Mesendoderm (in vitro differentiated cells): ENCODE measurements at regions not wholly inside any gene's neighbourhood (a gene's known extent, or its start where the extent isn't known, plus 50 kb on each side); places are given as distances from the start of the nearest gene placed in this dataset.

Source experiments
- DNase-seq: peaks from one replicate; pipeline ENCODE4 v3.0.0; 2013
- H2AK5ac ChIP-seq: 2 replicates; pipeline ENCODE4 v1.6.1; 2013; ENCODE audit warnings: low read length, inconsistent platforms
- H2BK120ac ChIP-seq: 2 replicates; pipeline ENCODE4 v1.6.1; 2013; ENCODE audit warnings: low read depth, mild to moderate bottlenecking, low read length, moderate library complexity, mixed read lengths
- H2BK15ac ChIP-seq: replicated peaks from 2 replicates; pipeline ENCODE4 v1.6.1; 2013; ENCODE audit warnings: low read depth, mild to moderate bottlenecking, moderate library complexity
- H2BK5ac ChIP-seq: 2 replicates; pipeline ENCODE4 v1.6.1; 2013; ENCODE audit warnings: low read length, inconsistent platforms
- H3K18ac ChIP-seq: 2 replicates; pipeline ENCODE4 v1.6.1; 2013; ENCODE audit warnings: mild to moderate bottlenecking, low read length, mixed read lengths
- H3K23ac ChIP-seq: one replicate; pipeline ENCODE4 v1.6.1; 2013; ENCODE audit warnings: low read length
- H3K27ac ChIP-seq: 2 replicates; pipeline ENCODE4 v1.5.1; 2013; ENCODE audit warnings: low read depth, mild to moderate bottlenecking, inconsistent platforms, low read length, moderate library complexity
- H3K27me3 ChIP-seq: 2 replicates; pipeline ENCODE4 v1.6.1; 2013; ENCODE audit warnings: low read length, control low read depth, mild to moderate bottlenecking, inconsistent platforms; ENCODE audit not compliant: insufficient read depth, poor library complexity
- H3K36me3 ChIP-seq: 2 replicates; pipeline ENCODE4 v1.6.1; 2013; ENCODE audit warnings: low read length, inconsistent platforms; ENCODE audit not compliant: control insufficient read depth, insufficient read depth
- H3K4ac ChIP-seq: one replicate; pipeline ENCODE4 v1.6.1; 2013; ENCODE audit warnings: low read depth, mild to moderate bottlenecking, low read length, moderate library complexity
- H3K4me1 ChIP-seq: 2 replicates; pipeline ENCODE4 v1.6.1; 2013; ENCODE audit warnings: low read depth, low read length, inconsistent platforms; ENCODE audit not compliant: control insufficient read depth
- H3K4me2 ChIP-seq: 2 replicates; pipeline ENCODE4 v1.6.1; 2013; ENCODE audit warnings: low read length
- H3K4me3 ChIP-seq: 2 replicates; pipeline ENCODE4 v1.5.1; 2013; ENCODE audit warnings: mild to moderate bottlenecking, low read length
- H3K56ac ChIP-seq: one replicate; pipeline ENCODE4 v1.6.1; 2013; ENCODE audit warnings: low read length
- H3K79me1 ChIP-seq: 2 replicates; pipeline ENCODE4 v1.6.1; 2013; ENCODE audit warnings: low read length, inconsistent platforms
- H3K79me2 ChIP-seq: 2 replicates; pipeline ENCODE4 v1.6.1; 2013; ENCODE audit warnings: mild to moderate bottlenecking, low read length; ENCODE audit not compliant: control insufficient read depth, insufficient read depth
- H3K9ac ChIP-seq: 2 replicates; pipeline ENCODE4 v1.6.1; 2013; ENCODE audit warnings: low read length, inconsistent platforms
- H4K5ac ChIP-seq: one replicate; pipeline ENCODE4 v1.6.1; 2013; ENCODE audit warnings: low read length
- H4K8ac ChIP-seq: one replicate; pipeline ENCODE4 v1.6.1; 2013; ENCODE audit warnings: low read depth, mild to moderate bottlenecking, control low read depth, low read length, moderate library complexity
- WGBS: extraction: QIAGEN DNeasy Blood & Tissue Kit; methylation state at CpG from one replicate; pipeline ENCODE4 v1.1.7; 2013; ENCODE audit warnings: low lambda C conversion rate, missing lambda C conversion rate; ENCODE audit not compliant: insufficient coverage; ENCODE audit errors: extremely low coverage; 5-methylcytosine and 5-hydroxymethylcytosine counted together

DNA sequence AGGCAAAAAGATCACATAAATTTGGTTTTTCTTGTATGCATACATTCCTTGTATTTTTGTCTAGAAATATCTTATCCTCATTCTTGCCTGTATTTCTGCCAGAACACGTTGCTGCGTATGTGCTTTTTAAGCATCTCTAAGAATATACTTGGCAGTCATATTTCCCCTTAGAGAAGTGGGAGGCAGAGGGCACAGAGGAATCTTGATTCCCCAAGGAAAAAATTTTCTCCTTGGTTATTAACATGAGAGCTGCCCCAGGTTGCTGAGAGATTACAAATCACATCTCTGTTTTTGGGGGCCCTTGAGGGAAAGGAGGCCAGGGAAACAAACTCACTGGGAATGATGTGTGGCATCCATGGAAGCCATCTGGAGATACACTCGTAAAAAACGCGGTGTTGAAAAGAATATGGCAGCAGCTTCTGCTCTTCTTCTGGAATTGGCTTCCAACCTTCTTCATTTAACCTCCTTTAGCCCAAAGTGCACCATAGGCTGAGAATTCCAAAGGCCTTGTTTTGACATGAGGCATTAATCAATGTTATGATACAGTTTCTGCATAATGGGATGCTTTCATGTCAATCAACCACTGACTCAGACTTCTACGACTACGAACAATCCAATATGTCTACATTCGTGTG is 684.3 kb upstream of the SORCS1 start:
- Histone ChIP-seq H2AK5ac (no peak overlapping the region), H3K79me1 (no peaks in the 10 kb centered on the region), H3K79me2 (no peaks in the 10 kb centered on the region), H3K9ac (no peak overlapping the region), H4K8ac (no peak overlapping the region), H4K5ac (no peak overlapping the region), H3K36me3 (no peaks in the 10 kb centered on the region), H3K23ac (no peak overlapping the region), H3K4ac (no peak overlapping the region), H2BK5ac (no peak overlapping the region), H3K27ac (no peak overlapping the region), H3K4me3 (no peak overlapping the region), H3K27me3 (no peaks in the 10 kb centered on the region), H3K4me1 (no peaks in the 10 kb centered on the region), H3K56ac (no peak overlapping the region), H3K4me2 (no peak overlapping the region), H2BK120ac (no peak overlapping the region), H2BK15ac (no peak overlapping the region), H3K18ac (no peak overlapping the region)
- no CpG with 5 or more reads among the region's 8 CpGs for WGBS
- DNase-seq, result no peak

DNA sequence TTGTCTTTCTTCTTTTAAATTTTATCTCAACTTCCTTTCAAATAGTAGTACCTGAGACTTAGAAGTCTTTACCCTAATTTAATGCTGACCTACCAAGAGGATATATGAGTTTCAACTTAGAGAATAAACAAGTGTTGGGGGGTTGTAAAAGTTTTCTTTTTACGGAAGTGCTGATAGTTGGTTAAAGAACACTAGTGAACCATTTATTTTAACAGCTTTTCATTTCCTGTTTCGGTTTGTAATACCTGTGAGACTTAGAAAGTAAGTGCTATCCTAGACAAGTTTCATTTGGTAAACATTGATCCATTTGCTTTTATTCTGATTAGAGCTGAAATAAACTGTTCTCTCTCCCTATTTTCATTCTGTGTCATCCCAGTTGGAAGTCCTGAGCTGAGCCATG is 683.1 kb upstream of the SORCS1 start:
- H2BK5ac ChIP-seq, result no peak overlapping the region
- no peak overlapping the region for H2AK5ac ChIP-seq
- no peak overlapping the region for H3K23ac ChIP-seq
- H3K4ac ChIP-seq, result no peak overlapping the region
- H3K79me1 ChIP-seq, result no peaks in the 10 kb centered on the region
- no peaks in the 10 kb centered on the region for H3K79me2 ChIP-seq
- H3K4me1 ChIP-seq, result no peaks in the 10 kb centered on the region
- H3K18ac ChIP-seq, result no peak overlapping the region
- no peak overlapping the region for H3K4me3 ChIP-seq
- no peak overlapping the region for H4K5ac ChIP-seq
- H3K27me3 ChIP-seq, result no peaks in the 10 kb centered on the region
- H2BK15ac ChIP-seq, result no peak overlapping the region
- no peak overlapping the region for H2BK120ac ChIP-seq
- no peak overlapping the region for H4K8ac ChIP-seq
- DNase-seq, result no peak
- no peak overlapping the region for H3K9ac ChIP-seq
- no CpG with 5 or more reads among the region's 2 CpGs for WGBS
- no peak overlapping the region for H3K27ac ChIP-seq
- no peak overlapping the region for H3K4me2 ChIP-seq
- no peaks in the 10 kb centered on the region for H3K36me3 ChIP-seq
- no peak overlapping the region for H3K56ac ChIP-seq

DNA sequence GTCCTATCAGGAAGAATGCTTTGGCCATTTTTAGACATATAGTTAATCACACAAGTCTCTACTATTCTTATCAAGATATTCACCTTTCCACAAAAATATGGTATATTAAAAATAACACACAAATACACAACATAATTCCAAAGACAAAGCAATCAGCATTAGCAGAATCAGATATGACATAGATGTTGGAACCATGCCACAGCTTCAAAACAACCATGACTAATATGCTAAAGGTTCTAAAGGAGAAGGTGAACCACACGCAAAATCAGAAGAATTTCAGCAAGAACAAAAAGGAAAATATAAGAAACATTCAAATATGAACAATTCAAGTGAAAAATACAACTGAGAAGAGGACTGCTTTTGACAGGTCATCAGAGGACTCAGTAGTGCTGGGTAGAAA is 670.2 kb upstream of the SORCS1 start:
- Histone ChIP-seq H3K79me1 (no peaks in the 10 kb centered on the region), H3K36me3 (no peaks in the 10 kb centered on the region), H2BK15ac (no peak overlapping the region), H3K79me2 (no peaks in the 10 kb centered on the region), H3K9ac (no peak overlapping the region), H3K18ac (no peak overlapping the region), H2BK120ac (no peak overlapping the region), H3K4me1 (no peaks in the 10 kb centered on the region), H3K27ac (no peak overlapping the region), H4K8ac (no peak overlapping the region), H3K4me3 (no peak overlapping the region), H2AK5ac (no peak overlapping the region), H4K5ac (no peak overlapping the region), H3K4me2 (no peak overlapping the region), H2BK5ac (no peak overlapping the region), H3K4ac (no peak overlapping the region), H3K23ac (no peak overlapping the region), H3K27me3 (no peaks in the 10 kb centered on the region), H3K56ac (no peak overlapping the region)
- no CpG with 5 or more reads among the region's 1 CpG for WGBS
- DNase-seq, result no peak

DNA sequence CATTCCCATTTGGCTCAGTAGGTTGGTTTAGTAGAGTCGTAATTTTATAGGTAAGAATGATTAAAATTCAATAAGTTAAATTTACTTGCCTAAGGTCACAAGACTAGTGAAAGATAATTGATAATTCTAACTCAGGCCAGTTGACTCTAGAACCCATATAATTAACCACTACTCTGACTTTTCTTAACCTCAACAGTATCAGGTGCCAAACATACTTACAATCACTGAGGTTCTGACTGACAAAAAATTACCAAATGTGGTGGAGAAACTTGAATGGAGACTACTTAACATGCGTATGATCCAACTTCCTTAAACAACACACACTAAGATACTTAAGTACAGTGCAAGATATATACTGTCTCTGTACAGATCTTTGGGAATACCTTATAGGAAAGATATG is 667.3 kb upstream of the SORCS1 start:
- no peak for DNase-seq
- H3K4me3 ChIP-seq, result no peak overlapping the region
- no peak overlapping the region for H2BK120ac ChIP-seq
- H4K5ac ChIP-seq, result no peak overlapping the region
- H3K79me1 ChIP-seq, result no peaks in the 10 kb centered on the region
- no peak overlapping the region for H2BK5ac ChIP-seq
- no peak overlapping the region for H3K18ac ChIP-seq
- H3K9ac ChIP-seq, result no peak overlapping the region
- no peak overlapping the region for H3K56ac ChIP-seq
- no CpG with 5 or more reads among the region's 2 CpGs for WGBS
- H3K23ac ChIP-seq, result no peak overlapping the region
- no peak overlapping the region for H3K27ac ChIP-seq
- no peaks in the 10 kb centered on the region for H3K36me3 ChIP-seq
- H2AK5ac ChIP-seq, result no peak overlapping the region
- no peaks in the 10 kb centered on the region for H3K27me3 ChIP-seq
- H2BK15ac ChIP-seq, result no peak overlapping the region
- H3K79me2 ChIP-seq, result no peaks in the 10 kb centered on the region
- no peaks in the 10 kb centered on the region for H3K4me1 ChIP-seq
- H3K4ac ChIP-seq, result no peak overlapping the region
- no peak overlapping the region for H4K8ac ChIP-seq
- H3K4me2 ChIP-seq, result no peak overlapping the region

DNA sequence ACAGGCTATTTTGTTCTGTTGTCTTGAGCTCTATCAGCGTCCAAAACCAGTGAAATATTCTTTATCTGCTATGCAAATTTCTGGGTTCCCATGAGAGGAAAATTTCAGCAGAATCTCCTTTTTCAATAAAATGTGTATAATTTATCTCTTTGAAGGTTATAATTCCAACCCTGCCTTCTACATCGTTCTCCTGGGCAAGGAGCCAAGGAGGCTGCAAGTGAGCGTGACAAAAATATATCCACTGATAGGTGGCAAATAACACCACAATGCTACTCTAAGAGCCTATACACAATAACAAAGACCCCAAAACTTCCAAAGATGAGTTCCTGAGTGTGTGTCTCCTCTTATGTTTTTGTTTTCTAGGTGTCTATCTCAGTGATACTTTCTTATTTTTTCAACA is 664.7 kb upstream of the SORCS1 start:
- Histone ChIP-seq H2BK120ac (no peak overlapping the region), H3K27ac (no peak overlapping the region), H3K36me3 (no peaks in the 10 kb centered on the region), H3K4ac (no peak overlapping the region), H3K79me2 (no peaks in the 10 kb centered on the region), H3K56ac (no peak overlapping the region), H4K8ac (no peak overlapping the region), H4K5ac (no peak overlapping the region), H2BK15ac (no peak overlapping the region), H2BK5ac (no peak overlapping the region), H3K9ac (no peak overlapping the region), H3K27me3 (no peaks in the 10 kb centered on the region), H3K4me1 (no peaks in the 10 kb centered on the region), H2AK5ac (no peak overlapping the region), H3K79me1 (no peaks in the 10 kb centered on the region), H3K18ac (no peak overlapping the region), H3K4me3 (no peak overlapping the region), H3K4me2 (no peak overlapping the region), H3K23ac (no peak overlapping the region)
- WGBS, result no CpG with 5 or more reads among the region's 3 CpGs
- no peak for DNase-seq

DNA sequence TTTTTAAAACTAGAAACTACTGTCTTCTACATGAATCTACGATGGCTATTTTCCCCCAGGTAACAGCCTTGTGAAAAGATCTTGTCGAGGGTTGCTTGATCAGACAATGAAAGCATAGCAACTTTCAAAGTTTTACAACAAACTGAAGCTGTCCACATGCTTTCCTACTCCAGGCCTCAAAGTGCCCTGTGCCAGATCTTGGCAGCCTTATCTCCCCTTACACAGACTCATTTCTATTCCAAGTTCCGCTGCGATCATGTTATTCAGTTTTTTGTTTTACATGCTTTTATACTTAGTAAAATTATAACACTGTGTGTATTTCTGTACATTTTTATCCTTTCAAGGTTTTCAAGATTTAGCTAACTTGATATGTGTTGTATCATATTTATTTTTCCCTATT is 661.7 kb upstream of the SORCS1 start:
- no peak overlapping the region for H2BK120ac ChIP-seq
- no peak overlapping the region for H3K9ac ChIP-seq
- no peak overlapping the region for H3K4me3 ChIP-seq
- H4K8ac ChIP-seq, result no peak overlapping the region
- H4K5ac ChIP-seq, result no peak overlapping the region
- no peak for DNase-seq
- H3K23ac ChIP-seq, result no peak overlapping the region
- H3K27ac ChIP-seq, result no peak overlapping the region
- no peak overlapping the region for H3K56ac ChIP-seq
- H3K79me2 ChIP-seq, result no peaks in the 10 kb centered on the region
- H3K79me1 ChIP-seq, result no peaks in the 10 kb centered on the region
- H3K27me3 ChIP-seq, result no peaks in the 10 kb centered on the region
- no peak overlapping the region for H3K4me2 ChIP-seq
- no peak overlapping the region for H3K4ac ChIP-seq
- no peak overlapping the region for H2BK5ac ChIP-seq
- no peaks in the 10 kb centered on the region for H3K4me1 ChIP-seq
- WGBS, result no CpG with 5 or more reads among the region's 4 CpGs
- no peaks in the 10 kb centered on the region for H3K36me3 ChIP-seq
- no peak overlapping the region for H3K18ac ChIP-seq
- no peak overlapping the region for H2AK5ac ChIP-seq
- no peak overlapping the region for H2BK15ac ChIP-seq
